ENCODE measurements at regions not wholly inside any gene's neighbourhood (a gene's known extent, or its start where the extent isn't known, plus 50 kb on each side); places are given as distances from the start of the nearest gene placed in this dataset.

DNA sequence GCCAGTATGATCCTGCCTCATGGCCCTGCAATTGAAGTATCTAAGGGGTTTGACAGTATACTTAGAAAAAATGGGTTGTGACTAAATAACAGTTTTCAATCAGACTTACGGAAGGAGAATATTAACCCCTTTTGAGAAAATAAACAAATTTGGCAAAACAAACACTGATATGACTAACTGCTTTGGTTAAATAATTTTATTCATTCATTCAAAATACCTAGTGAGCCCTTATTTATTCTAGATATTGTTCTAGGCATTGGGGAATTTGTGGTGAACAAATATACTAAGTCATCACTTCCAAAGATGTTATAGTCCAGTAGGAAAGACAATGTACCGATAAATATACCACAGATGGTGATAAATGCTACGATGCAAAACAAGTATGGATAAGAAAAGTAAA is 358.7 kb downstream of the TGFB2 start:
- H3K27me3 Mint-ChIP-seq: no peaks in the 10 kb centered on the region
- H3K4me1 Mint-ChIP-seq (ENCODE audit: low read depth): no peaks in the 10 kb centered on the region
- H3K9me3 Mint-ChIP-seq: no peaks in the 10 kb centered on the region
- H3K36me3 Mint-ChIP-seq (ENCODE audit: low read depth): no peaks in the 10 kb centered on the region
- H3K4me3 Mint-ChIP-seq: no peak overlapping the region
- no peak overlapping the region for H3K27ac Mint-ChIP-seq
- DNase-seq: no peak

DNA sequence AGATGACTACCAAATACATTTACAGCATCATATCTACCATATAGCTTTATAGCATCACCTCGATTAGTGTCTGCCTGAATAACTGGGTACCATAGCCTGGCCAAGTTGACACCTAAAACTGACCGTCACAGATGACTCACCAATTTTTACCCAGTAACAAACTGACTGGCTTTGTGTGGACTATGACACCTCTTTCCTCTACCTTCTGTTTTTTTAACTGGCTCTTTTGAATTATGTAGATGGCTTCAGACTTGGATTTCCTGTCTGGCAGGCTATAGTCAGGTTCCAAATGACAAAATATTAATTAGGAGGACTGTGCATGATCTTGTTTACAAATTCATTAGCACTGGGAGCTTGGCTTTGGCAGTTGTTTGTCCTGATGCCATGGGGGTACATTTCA is 360.3 kb downstream of the TGFB2 start:
- no peak for DNase-seq
- Mint-ChIP-seq H3K4me1 (ENCODE audit: low read depth) (no peaks in the 10 kb centered on the region), H3K27ac (no peak overlapping the region), H3K27me3 (no peaks in the 10 kb centered on the region), H3K36me3 (ENCODE audit: low read depth) (no peaks in the 10 kb centered on the region), H3K9me3 (peaks cover 9% of the 10 kb centered on the region), H3K4me3 (no peak overlapping the region)

DNA sequence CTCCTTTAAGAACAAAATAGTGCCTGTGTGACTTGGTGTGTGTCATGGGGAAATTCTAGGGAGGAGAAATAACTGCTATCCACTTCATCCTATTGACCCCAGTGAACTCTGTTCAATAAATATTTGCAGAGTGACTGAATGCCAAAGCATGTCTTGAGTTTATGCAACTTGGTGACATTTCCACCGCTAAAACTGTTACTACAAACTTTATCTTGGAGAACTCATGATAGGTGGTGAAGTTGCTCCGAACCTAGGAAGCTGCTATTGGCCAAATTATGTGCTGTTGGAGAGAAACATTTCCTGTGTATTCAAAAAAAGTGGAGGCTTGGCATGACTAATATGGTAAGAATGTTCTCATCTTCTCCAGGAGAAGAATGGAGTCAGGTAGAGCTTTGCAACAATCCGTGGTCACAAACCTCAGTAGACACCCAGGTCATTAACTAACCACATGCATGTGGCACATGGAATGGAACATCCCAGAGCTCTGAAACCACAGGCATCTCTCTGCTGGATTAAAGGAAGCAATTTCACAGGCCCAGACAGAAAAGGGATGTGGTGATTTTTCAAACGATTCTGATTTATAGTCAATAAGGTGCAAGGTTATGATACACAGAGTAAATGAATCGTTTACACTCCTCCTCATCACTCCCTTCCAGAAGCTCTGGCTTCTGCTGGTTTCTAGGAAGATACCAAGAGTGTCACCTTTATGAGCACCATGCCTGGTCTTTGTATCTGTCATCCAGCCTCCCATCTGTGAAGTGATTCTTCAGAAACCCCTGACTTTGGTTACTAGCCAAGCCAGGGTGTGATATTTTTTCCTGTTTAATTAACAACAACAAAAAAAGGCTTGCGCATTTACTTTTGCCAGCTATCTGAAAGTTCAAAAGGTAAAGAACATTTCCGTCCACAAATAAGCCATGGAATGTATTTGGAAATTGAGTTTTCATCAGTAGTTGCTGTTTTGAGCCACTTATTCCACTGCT is 361.1 kb downstream of the TGFB2 start:
- DNase-seq: no peak
- Mint-ChIP-seq H3K9me3 (peaks cover 9% of the 10 kb centered on the region), H3K4me1 (ENCODE audit: low read depth) (no peaks in the 10 kb centered on the region), H3K4me3 (no peak overlapping the region), H3K36me3 (ENCODE audit: low read depth) (no peaks in the 10 kb centered on the region), H3K27me3 (no peaks in the 10 kb centered on the region), H3K27ac (no peak overlapping the region)

DNA sequence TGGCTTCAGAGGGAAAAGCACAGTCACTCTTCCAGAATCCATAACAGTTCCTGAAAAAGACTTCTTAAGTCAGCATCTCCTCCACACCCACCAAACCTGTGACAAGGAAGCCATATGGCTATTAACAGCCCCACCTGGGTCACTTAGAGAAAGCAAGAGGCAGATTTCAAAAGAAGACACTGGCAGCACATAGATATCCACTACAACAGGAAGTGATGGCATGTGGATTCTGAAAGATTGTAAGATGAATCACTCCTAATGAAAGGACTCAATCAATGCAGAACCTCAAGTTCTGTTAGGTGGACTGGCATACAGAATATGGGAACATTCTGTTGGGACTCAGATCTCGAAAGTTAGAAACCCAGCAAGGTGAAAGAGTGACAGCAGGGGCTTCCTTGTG is 365.9 kb downstream of the TGFB2 start:
- Mint-ChIP-seq H3K4me1 (ENCODE audit: low read depth) (no peaks in the 10 kb centered on the region), H3K36me3 (ENCODE audit: low read depth) (no peaks in the 10 kb centered on the region), H3K9me3 (peaks cover 11% of the 10 kb centered on the region), H3K27ac (no peak overlapping the region), H3K4me3 (no peak overlapping the region), H3K27me3 (no peaks in the 10 kb centered on the region)
- no peak for DNase-seq

- no peak overlapping the region for H3K4me3 Mint-ChIP-seq
- peaks cover 11% of the 10 kb centered on the region for H3K9me3 Mint-ChIP-seq
- H3K27ac Mint-ChIP-seq: no peak overlapping the region
- H3K4me1 Mint-ChIP-seq (ENCODE audit: low read depth): no peaks in the 10 kb centered on the region
- no peaks in the 10 kb centered on the region for H3K36me3 Mint-ChIP-seq (ENCODE audit: low read depth)
- H3K27me3 Mint-ChIP-seq: no peaks in the 10 kb centered on the region
- DNase-seq: no peak
Measured at GRCh38 chr1:218711884-218712674, 366.9 kb downstream of the TGFB2 start.

DNA sequence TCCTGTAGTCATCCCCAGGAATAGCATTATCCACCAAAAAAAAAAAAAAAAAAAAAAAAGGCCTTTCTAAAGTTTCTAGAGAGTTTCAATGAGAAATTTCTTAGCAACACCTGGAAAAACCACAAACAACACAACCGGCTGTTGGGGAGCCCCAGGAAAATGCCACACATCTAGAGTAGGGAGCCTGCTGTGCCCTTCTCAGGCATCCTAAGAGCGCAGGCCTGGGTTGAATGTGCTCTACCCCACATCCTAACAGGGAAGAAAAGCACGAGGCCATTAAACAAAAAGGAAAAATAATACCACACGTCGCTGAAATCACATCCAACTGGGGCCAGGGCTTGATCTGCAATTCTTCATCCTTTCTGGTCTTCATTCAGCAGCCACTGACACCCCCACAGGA is 367.5 kb downstream of the TGFB2 start:
- Mint-ChIP-seq H3K9me3 (peaks cover 11% of the 10 kb centered on the region), H3K27ac (no peak overlapping the region), H3K4me1 (ENCODE audit: low read depth) (no peaks in the 10 kb centered on the region), H3K36me3 (ENCODE audit: low read depth) (no peaks in the 10 kb centered on the region), H3K4me3 (no peak overlapping the region), H3K27me3 (no peaks in the 10 kb centered on the region)
- no peak for DNase-seq

DNA sequence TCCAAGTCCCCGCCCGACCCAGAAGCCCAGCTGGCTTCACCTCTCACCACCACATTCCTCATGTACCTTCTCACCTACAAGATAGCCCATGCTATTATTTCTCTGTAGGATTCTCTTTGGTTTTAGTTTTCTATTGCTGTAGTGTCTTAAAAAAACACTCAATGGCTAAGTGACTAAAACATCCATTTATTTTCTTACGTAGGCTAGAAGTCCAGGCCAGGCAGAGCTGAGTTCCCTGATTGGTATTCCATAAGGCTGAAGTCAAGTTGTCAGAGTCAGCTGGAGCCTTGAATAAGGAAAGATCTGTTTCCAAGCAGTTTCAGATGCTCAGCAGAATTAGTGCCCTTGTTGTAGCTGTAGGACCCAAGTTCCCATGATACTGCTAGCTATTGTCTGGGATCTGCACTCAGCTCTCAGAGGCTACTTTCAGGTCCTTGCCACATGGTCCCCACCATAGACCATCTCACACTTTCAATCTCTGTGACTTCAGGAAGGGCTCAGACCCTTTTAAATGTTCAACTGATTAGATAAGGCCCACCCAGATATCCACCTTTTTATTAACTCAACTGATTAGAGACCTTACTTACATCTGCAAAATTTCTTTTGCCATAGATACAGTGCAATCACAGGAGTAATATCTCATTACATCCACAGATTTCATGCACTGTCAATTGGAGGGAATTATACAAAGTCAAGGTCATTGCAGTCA is 371.0 kb downstream of the TGFB2 start:
- no peaks in the 10 kb centered on the region for H3K27me3 Mint-ChIP-seq
- H3K9me3 Mint-ChIP-seq: peaks cover 2% of the 10 kb centered on the region
- H3K4me3 Mint-ChIP-seq: no peak overlapping the region
- H3K36me3 Mint-ChIP-seq (ENCODE audit: low read depth): no peaks in the 10 kb centered on the region
- no peaks in the 10 kb centered on the region for H3K4me1 Mint-ChIP-seq (ENCODE audit: low read depth)
- no peak overlapping the region for H3K27ac Mint-ChIP-seq
- DNase-seq: no peak

DNA sequence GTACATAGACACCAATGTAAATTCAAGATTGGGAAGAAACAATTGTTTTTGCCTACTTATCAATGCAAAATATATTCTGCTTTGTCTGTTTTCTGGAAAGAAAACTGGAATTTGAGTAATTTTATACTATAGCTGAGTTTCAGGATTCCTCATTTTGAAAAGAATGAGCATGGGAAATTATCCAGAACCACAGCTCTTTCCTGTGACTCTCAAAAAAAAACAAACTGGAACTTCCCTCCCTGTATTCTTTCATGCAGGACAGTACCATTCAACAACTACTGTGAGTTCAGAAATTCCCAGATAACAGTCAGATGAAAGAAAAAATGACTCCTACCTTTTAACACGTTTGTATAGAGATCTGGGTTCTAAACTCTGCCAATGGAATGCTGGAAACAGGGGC is 372.4 kb downstream of the TGFB2 start:
- H3K4me1 Mint-ChIP-seq (ENCODE audit: low read depth): no peaks in the 10 kb centered on the region
- H3K4me3 Mint-ChIP-seq: no peak overlapping the region
- no peaks in the 10 kb centered on the region for H3K36me3 Mint-ChIP-seq (ENCODE audit: low read depth)
- H3K9me3 Mint-ChIP-seq: peaks cover 2% of the 10 kb centered on the region
- no peak overlapping the region for H3K27ac Mint-ChIP-seq
- DNase-seq: no peak
- H3K27me3 Mint-ChIP-seq: no peaks in the 10 kb centered on the region

- Mint-ChIP-seq H3K36me3 (ENCODE audit: low read depth) (no peaks in the 10 kb centered on the region), H3K4me1 (ENCODE audit: low read depth) (no peaks in the 10 kb centered on the region), H3K27ac (no peak overlapping the region), H3K27me3 (no peaks in the 10 kb centered on the region), H3K9me3 (peaks cover 2% of the 10 kb centered on the region), H3K4me3 (no peak overlapping the region)
- no peak for DNase-seq
Measured at GRCh38 chr1:218718206-218718605, 373.1 kb downstream of the TGFB2 start.

- H3K27ac Mint-ChIP-seq: no peak overlapping the region
- H3K9me3 Mint-ChIP-seq: peaks cover 2% of the 10 kb centered on the region
- H3K4me1 Mint-ChIP-seq (ENCODE audit: low read depth): no peaks in the 10 kb centered on the region
- H3K36me3 Mint-ChIP-seq (ENCODE audit: low read depth): no peaks in the 10 kb centered on the region
- DNase-seq: no peak
- H3K4me3 Mint-ChIP-seq: no peak overlapping the region
- no peaks in the 10 kb centered on the region for H3K27me3 Mint-ChIP-seq
Measured at GRCh38 chr1:218718977-218719376, 373.8 kb downstream of the TGFB2 start.

GRCh38 chr1:218728898-218729565 is 383.9 kb downstream of the TGFB2 start:
- Mint-ChIP-seq H3K4me3 (no peak overlapping the region), H3K9me3 (peaks cover 2% of the 10 kb centered on the region), H3K36me3 (ENCODE audit: low read depth) (no peaks in the 10 kb centered on the region), H3K4me1 (ENCODE audit: low read depth) (no peaks in the 10 kb centered on the region), H3K27ac (no peak overlapping the region), H3K27me3 (no peaks in the 10 kb centered on the region)
- DNase-seq: no peak

GRCh38 chr1:218735436-218736032 is 390.4 kb downstream of the TGFB2 start:
- no peak for DNase-seq
- no peaks in the 10 kb centered on the region for H3K36me3 Mint-ChIP-seq (ENCODE audit: low read depth)
- H3K27me3 Mint-ChIP-seq: no peaks in the 10 kb centered on the region
- no peaks in the 10 kb centered on the region for H3K4me1 Mint-ChIP-seq (ENCODE audit: low read depth)
- H3K27ac Mint-ChIP-seq: no peak overlapping the region
- no peak overlapping the region for H3K4me3 Mint-ChIP-seq
- peaks cover 2% of the 10 kb centered on the region for H3K9me3 Mint-ChIP-seq

DNA sequence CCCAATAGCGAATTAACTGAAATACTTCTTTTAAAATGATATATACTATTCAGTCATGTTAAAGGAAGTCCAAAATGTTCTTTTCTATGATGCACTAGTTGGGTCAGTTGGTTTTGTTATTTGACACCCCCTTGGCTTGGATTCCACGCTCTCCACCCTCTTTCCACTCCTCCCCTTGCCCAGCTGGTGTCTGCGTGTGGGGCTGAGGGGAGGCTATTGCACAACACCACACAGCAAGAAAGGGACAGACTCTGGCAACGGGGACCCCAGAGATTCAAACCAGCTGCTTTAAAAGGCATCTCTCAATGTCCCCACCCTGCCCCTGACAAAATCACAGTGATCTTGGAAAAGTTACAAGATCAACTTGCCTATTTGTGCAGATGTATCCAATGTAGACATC is 394.3 kb downstream of the TGFB2 start:
- Mint-ChIP-seq H3K9me3 (peaks cover 5% of the 10 kb centered on the region), H3K27ac (no peak overlapping the region)
- DNase-seq: no peak

DNA sequence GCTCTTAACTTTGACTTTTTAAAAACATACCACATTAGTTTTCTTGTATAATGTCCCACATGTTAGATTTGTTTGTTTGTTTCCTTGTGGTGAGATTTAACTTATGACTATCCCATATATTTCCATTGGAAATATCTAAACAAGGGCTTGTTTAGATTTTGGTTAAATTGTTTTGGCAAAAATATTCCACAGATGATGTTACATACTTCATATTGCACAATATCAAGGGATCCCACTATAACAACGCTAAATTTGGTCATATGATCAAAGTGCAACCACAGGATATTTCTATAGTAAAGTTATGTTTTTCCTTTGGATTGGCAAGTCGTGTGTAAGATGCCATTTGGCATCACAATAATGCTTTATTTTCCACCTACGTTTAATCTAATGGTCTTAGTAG is 396.7 kb downstream of the TGFB2 start:
- H3K27ac Mint-ChIP-seq: no peak overlapping the region
- no peak overlapping the region for H3K4me3 Mint-ChIP-seq
- no peak for DNase-seq
- no peaks in the 10 kb centered on the region for H3K36me3 Mint-ChIP-seq (ENCODE audit: low read depth)
- H3K9me3 Mint-ChIP-seq: peaks cover 6% of the 10 kb centered on the region
- no peaks in the 10 kb centered on the region for H3K4me1 Mint-ChIP-seq (ENCODE audit: low read depth)
- no peaks in the 10 kb centered on the region for H3K27me3 Mint-ChIP-seq

More for the DNA sequence above, 394.3 kb downstream of the TGFB2 start:
- no peaks in the 10 kb centered on the region for H3K27me3 Mint-ChIP-seq
- H3K4me1 Mint-ChIP-seq (ENCODE audit: low read depth): no peaks in the 10 kb centered on the region
- no peak overlapping the region for H3K4me3 Mint-ChIP-seq
- no peaks in the 10 kb centered on the region for H3K36me3 Mint-ChIP-seq (ENCODE audit: low read depth)

All from activated T-cell treated with anti-CD3 and anti-CD28 coated beads, Interleukin-2, amount 50 U/mL, for 24 hours (primary cell).